ENCODE measurements at regions not wholly inside any gene's neighbourhood (a gene's known extent, or its start where the extent isn't known, plus 50 kb on each side); places are given as distances from the start of the nearest gene placed in this dataset.
"Not testable (repeated sequence)": the region's sequence is repeated elsewhere in the genome, so short reads cannot be mapped to it uniquely, and the experiment has no call there.

GRCh38 chr10:52368725-52369124 is 54.6 kb downstream of the DKK1 start:
- DNase-seq (ENCODE audit: low read depth), result no peak

DNA sequence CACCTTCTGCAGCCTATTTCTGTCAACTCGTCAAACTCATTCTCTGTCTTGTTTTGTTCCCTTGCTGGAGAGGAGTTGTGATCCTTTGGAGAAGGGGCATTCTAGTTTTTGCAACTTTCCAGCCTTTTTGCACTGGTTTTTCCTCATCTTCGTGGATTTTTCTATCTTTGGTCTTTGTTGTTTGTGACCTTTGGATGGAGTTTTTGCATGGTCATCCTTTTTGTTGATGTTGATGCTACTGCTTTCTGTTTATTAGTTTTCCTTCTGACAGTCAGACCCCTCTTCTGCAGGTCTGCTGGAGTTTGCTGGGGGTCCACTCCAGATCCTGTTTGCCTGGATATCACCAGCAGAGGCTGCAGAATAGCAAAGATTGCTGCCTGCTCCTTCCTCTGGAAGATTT is 60.1 kb downstream of the DKK1 start:
- DNase-seq (ENCODE audit: low read depth), result not testable (repeated sequence)

DNA sequence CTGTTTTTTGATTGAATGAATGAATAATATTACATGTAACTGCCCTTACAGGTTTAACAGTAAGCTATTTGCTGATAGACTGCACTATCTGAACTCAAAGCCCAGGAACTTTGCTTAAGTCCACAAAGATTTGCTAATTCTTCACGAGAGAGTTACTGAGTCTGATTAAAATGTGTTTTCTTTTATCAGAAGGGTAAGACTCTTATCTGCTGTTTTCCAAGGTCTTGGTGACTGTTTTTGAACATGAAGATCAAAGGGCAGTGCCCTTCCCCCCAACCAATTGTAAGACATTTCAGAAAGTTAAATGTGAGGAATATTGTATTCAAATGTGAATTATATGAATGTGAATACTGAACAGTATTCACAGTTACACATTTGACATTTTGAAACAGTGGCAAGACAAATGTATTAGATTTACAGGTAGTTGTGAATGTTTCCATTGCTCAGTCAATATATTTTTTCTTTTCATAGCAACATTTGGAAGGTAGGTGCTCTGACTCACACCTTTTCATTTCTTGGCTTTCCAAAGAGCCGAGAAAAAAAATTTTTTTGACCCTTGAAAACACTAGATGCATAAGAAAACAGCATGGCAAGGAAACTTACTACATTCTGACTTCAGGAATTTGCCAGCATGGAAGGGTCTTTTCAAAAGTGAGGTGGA is 62.7 kb downstream of the DKK1 start:
- no peak for DNase-seq (ENCODE audit: low read depth)

GRCh38 chr10:52378124-52378523 is 64.0 kb downstream of the DKK1 start:
- no peak for DNase-seq (ENCODE audit: low read depth)

DNA sequence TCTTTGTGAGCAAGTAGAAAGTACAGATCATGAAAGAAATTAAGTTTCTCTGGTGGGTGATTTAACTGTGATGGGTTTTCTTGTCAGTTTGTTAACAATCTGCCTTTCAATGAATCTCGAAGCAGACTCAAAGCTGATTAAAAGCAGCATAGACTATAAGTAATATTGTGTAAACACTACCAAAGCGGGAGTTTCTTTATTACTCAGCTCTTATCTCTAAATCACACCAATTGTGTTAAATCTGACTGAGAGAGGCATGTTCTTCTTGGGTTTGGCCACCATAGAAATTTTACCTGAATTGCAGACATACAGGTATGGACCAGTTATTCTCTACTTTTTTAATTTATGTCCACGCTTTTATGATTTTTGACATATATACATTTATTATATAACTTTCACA is 65.2 kb downstream of the DKK1 start:
- DNase-seq (ENCODE audit: low read depth), result no peak

DNA sequence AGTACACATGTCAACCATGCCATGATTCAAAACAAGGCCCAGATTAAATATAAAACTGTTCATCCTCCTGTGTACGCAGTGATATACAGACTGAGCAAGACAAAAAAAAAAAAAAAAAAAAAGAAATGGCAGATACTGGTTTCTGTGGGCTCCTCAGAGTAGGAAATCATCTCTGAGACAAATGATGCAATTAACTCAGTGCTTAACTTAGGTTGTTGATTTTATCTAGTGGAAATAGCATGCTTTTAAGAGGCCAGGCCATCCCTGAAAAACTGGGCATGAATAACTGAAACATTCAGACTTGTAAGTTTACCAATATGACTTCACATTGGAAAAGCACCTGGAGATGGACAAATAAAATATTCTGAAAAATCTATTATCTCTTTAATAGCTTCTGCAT is 69.0 kb downstream of the DKK1 start:
- DNase-seq (ENCODE audit: low read depth), result no peak

- DNase-seq (ENCODE audit: low read depth), result peak; percentile 65
These were observed 73.7 kb downstream of the DKK1 start for GRCh38 chr10:52387744-52388143.

DNA sequence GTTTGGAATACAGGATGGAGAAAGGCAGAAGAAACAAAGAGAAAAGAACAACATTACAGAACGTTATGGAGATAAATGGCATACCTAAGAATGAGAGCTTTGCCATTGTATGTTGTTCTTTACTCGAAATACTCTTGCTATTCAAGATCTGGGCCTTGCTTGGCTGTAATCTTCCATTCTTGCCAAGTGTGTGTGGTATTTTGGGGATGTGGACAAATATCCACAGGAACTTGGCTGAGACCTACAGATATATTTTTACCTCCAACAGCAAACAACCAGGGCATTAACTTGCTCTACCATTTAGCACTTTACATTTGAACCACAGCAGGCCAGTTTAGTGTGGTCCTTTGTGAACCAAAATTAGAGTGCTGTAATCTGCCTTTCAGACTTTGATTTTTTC is 76.3 kb downstream of the DKK1 start:
- DNase-seq (ENCODE audit: low read depth), result peak; percentile 6

- peak; percentile 13 for DNase-seq (ENCODE audit: low read depth)
These were observed 78.0 kb downstream of the DKK1 start for GRCh38 chr10:52391927-52392602.

DNA sequence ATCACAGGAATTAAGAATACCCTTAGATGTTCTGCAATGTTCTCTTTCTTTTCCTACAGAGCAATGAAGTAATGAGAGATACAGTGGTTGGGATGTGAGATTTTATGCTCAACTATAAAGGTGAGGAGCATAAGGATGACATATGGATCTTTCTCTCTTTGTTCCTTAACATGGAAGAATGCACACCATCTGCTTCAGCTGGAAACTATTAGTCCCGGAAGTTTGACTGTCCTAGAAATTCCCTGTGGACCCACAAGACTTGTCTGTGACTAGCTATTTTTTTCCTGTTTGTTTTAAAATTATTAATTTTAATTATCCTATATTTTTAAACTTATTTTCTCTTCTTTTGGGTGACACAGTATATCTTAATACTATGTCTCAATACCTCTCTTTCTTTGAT is 80.2 kb downstream of the DKK1 start:
- DNase-seq (ENCODE audit: low read depth), result no peak

- no peak for DNase-seq (ENCODE audit: low read depth)
These were observed 86.5 kb downstream of the DKK1 start for GRCh38 chr10:52400562-52400961.

DNA sequence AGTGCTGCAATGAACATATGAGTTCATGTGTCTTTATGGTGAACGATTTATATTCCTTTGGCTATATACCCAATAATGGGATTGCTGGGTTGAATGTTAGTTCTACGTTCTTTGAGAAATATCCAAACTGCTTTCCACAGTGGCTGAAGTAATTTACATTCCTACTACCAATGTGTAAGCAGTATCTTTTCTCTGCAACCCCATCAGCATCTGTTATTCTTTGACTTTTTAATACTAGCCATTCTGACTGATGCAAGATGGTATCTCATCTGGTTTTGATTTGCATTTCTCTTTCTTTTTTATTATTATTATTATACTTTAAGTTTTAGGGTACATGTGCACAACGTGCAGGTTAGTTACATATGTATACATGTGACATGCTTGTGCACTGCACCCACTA is 89.7 kb downstream of the DKK1 start:
- DNase-seq (ENCODE audit: low read depth), result not testable (repeated sequence)

DNA sequence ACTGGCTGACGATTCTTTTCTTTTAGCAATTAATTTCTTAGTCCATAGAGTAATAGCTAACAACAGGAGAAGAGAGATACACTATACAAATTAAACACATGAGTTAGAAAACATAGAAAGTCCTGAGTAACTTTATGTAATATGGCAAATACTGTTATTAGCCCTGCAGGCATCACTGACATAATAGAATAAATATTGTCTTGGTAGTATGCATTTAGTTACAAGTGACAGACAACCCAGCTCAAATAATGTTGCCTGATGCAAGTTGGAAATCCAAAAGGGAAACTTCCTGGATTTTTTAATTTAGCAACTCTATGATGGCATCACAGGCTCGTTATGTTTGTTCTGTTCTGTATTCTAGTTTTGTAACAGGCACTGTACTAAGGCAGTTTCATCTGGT is 95.1 kb downstream of the DKK1 start:
- no peak for DNase-seq (ENCODE audit: low read depth)

DNA sequence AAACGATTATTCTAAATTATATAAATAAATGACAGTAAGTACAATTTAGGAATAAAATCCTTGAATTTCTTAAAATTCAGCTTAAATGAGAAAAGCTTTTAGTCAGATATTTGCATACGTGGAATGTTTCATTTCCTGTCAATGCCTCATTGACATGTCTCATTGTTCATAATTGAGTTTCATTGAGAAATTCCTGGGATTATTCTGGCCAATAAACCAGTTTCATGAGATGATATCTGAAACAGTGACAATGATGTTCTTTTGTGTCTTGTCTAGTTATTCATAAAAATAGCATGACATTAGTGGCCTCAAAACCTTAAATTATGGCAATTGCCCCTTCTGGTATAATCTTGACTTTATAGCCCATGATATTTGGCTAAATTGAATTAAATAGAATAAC is 95.8 kb downstream of the DKK1 start:
- no peak for DNase-seq (ENCODE audit: low read depth)

DNA sequence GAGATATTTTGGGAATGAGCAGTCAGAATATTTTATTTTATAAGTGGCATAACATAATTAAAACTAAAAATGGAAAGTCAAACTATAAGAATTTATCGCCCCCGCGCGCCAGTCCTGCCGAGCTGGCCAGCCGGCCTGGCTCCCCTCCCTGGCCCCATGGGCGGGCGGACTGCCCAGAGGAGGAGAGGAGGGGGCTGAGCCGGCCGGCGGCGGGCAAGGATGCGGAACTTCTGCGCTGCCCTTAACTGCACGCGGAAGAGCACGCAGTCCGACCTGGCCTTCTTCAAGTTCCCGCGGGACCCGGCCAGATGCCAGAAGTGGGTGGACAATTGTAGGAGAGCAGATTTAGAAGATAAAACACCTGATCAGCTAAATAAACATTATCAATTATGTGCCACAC is 96.8 kb downstream of the DKK1 start:
- no peak for DNase-seq (ENCODE audit: low read depth)

DNA sequence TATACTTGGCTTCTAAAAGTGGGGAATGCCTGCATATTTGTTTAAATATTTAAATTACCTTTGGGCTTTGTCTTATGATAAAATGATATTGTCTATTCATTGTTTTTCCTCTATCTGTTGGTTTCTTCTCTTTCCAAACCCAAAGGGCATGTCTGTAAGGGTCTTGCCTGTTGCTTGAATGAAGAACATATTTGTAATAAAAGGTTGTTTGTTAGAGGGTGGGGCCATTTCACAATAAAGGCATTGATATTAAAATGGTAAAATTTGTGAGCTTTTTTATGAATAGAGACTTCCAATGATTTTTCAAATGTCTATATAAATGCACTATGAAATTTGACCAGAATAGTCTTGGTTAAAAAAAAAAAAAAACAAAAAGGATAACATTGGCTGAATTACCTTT is 105.2 kb downstream of the DKK1 start:
- no peak for DNase-seq (ENCODE audit: low read depth)

DNA sequence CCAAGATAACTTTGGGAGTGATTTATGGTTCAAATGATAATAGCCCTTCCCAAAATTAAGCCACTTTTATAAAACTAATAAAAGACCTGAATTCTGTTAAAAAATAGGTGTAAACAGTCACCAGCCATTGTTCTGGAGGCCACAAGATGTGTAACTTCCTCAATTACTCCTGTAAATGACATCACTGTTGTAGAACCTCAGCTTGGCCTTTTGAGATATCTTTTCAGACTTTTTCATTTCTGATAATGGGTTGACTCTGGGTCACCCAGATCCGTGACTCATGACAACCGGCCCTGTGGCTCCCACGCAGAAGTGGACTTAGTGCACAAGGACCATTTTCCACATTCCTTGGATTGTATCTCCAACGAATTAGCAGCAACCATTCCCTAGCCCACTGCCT is 106.6 kb downstream of the DKK1 start:
- no peak for DNase-seq (ENCODE audit: low read depth)

- DNase-seq (ENCODE audit: low read depth), result peak; percentile 11
These were observed 109.3 kb downstream of the DKK1 start for GRCh38 chr10:52423369-52423768.

DNA sequence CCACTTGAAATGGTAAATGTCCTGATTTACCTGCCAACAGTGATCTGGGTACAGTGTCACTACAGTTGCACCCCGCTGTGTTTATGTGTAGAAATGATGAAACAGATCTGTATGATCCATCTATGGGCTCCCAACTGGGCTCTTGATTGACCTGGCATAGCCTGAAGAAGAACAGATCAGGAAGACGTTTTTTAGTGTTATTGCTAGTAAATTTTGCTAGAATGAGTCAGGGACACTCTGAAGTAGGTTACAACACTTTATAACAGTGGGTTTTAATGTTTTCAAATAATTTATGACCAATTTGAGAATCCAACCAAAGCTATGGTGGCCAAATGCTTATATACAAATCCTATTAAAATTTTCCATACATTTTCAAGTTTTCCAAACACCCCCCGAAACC is 110.3 kb downstream of the DKK1 start:
- no peak for DNase-seq (ENCODE audit: low read depth)

- DNase-seq (ENCODE audit: low read depth), result no peak
These were observed 120.7 kb downstream of the DKK1 start for GRCh38 chr10:52434734-52435133.

DNA sequence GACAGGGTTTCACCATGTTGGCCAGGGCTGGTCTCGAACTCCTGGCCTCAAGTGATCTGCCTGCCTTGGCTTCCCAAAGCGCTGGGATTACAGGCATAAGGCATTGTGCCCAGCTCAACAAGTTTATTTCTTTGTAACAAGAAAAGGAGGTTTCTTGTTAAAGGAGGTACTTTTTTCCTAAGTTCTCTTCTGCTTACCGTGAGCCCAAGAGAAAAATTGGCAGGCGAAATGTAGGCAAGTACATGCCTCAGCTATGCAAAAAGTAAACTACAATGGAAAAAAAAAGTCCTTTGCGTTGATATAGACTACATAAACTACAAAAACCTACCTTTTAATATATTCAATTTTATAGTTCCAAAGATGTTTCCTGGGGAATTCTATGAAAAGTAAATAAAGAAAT is 122.6 kb downstream of the DKK1 start:
- no peak for DNase-seq (ENCODE audit: low read depth)

- DNase-seq (ENCODE audit: low read depth), result no peak
These were observed 123.1 kb downstream of the DKK1 start for GRCh38 chr10:52437205-52437646.

GRCh38 chr10:52438119-52438518 is 124.0 kb downstream of the DKK1 start:
- DNase-seq (ENCODE audit: low read depth), result no peak
